Mammary epithelial cell (primary cell): ENCODE measurements at regions not wholly inside any gene's neighbourhood (a gene's known extent, or its start where the extent isn't known, plus 50 kb on each side); places are given as distances from the start of the nearest gene placed in this dataset.
"Not testable (repeated sequence)": the region's sequence is repeated elsewhere in the genome, so short reads cannot be mapped to it uniquely, and the experiment has no call there.

Experiments used
- CTCF ChIP-seq, 2 donors: IDR thresholded peaks in 1 of 2; conservative IDR thresholded peaks in 1 of 2; 2 replicates each; pipeline ENCODE4 v1.5.1; 2011 to 2012; ENCODE audit warnings: inconsistent platforms in 2 of 2, low read length in 2 of 2, mild to moderate bottlenecking in 2 of 2, control low read depth in 1 of 2, low read depth in 1 of 2; ENCODE audit not compliant: insufficient read depth in 1 of 2; ENCODE audit errors: extremely low read depth in 1 of 2
- EZH2 ChIP-seq: IDR thresholded peaks from 2 replicates; pipeline ENCODE4 v1.6.1; 2012; ENCODE audit warnings: low read length, inconsistent platforms, borderline replicate concordance

GRCh38 chr7:115599184-115599583 is 431.4 kb downstream of the TFEC start:
- TF ChIP-seq CTCF (conservative IDR thresholded peaks at IDR 0.05 in 1 of 2, IDR thresholded peaks at IDR 0.05 in 1 of 2; ENCODE audit: extremely low read depth in 1 of 2, insufficient read depth in 1 of 2, low read depth in 1 of 2, low read length in 2 of 2); EZH2: not testable (repeated sequence)
